ENCODE measurements at regions not wholly inside any gene's neighbourhood (a gene's known extent, or its start where the extent isn't known, plus 50 kb on each side); places are given as distances from the start of the nearest gene placed in this dataset.

GRCh38 chr3:31265646-31266428 is 266.9 kb upstream of the STT3B start:
- no peak overlapping the region for H2AFZ ChIP-seq
- no peaks in the 10 kb centered on the region for H3K79me2 ChIP-seq
- WGBS (ENCODE audit: low lambda C conversion rate, missing lambda C conversion rate) = 96% methylated on average over 5 of the region's 5 CpGs
- H3K36me3 ChIP-seq (replicated peaks; ENCODE audit: insufficient read depth, low read depth) = no peaks in the 10 kb centered on the region
- H3K27me3 ChIP-seq = no peaks in the 10 kb centered on the region
- H3K4me1 ChIP-seq (ENCODE audit: insufficient read depth) = no peaks in the 10 kb centered on the region
- no peaks in the 10 kb centered on the region for H3K9me3 ChIP-seq (ENCODE audit: low read depth)
- no peaks in the 10 kb centered on the region for H4K20me1 ChIP-seq (ENCODE audit: insufficient read depth, poor library complexity, severe bottlenecking)
- TF ChIP-seq EZH2phosphoT487 (IDR thresholded peaks at IDR 0.05; ENCODE audit: low read depth, severe bottlenecking, unreplicated experiment) = no peak
- TF ChIP-seq EZH2 (IDR thresholded peaks at IDR 0.05; ENCODE audit: borderline replicate concordance) = no peak
- TF ChIP-seq, protein P1, sequence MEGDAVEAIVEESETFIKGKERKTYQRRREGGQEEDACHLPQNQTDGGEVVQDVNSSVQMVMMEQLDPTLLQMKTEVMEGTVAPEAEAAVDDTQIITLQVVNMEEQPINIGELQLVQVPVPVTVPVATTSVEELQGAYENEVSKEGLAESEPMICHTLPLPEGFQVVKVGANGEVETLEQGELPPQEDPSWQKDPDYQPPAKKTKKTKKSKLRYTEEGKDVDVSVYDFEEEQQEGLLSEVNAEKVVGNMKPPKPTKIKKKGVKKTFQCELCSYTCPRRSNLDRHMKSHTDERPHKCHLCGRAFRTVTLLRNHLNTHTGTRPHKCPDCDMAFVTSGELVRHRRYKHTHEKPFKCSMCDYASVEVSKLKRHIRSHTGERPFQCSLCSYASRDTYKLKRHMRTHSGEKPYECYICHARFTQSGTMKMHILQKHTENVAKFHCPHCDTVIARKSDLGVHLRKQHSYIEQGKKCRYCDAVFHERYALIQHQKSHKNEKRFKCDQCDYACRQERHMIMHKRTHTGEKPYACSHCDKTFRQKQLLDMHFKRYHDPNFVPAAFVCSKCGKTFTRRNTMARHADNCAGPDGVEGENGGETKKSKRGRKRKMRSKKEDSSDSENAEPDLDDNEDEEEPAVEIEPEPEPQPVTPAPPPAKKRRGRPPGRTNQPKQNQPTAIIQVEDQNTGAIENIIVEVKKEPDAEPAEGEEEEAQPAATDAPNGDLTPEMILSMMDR (IDR thresholded peaks at IDR 0.05; ENCODE audit: poor library complexity) = no peak
- DNase-seq (ENCODE audit: low spot score) = no peak
- H3K4me3 ChIP-seq = no peak overlapping the region
- no peak overlapping the region for H3K4me2 ChIP-seq
- H3K27ac ChIP-seq = no peak overlapping the region
- no peaks in the 10 kb centered on the region for H3K9me2 ChIP-seq (replicated peaks; ENCODE audit: insufficient read depth)

DNA sequence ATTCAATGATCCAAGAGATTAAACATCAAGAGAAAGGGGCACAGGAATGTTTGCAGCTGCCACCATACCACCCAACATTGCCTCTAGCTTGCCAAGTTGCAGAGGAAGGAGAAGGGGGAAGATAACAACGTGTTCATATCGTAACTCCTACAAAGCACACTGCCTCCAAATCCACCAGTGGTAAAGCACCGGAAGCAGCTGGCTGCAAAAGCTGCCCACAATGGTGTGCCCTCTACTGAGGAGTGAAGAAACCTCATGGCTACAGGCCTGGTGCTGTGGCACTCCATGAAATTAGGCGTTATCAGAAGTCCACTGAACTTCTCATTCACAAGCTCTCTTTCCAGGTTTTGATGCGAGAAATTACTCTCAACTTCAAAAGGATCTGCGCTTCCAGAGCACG is 263.9 kb upstream of the STT3B start:
- Histone ChIP-seq H3K4me1 (ENCODE audit: insufficient read depth) (no peaks in the 10 kb centered on the region), H3K4me3 (no peak overlapping the region), H3K4me2 (no peak overlapping the region), H3K27me3 (no peaks in the 10 kb centered on the region), H3K9me3 (ENCODE audit: low read depth) (no peaks in the 10 kb centered on the region), H4K20me1 (ENCODE audit: insufficient read depth, poor library complexity, severe bottlenecking) (no peaks in the 10 kb centered on the region), H3K27ac (no peak overlapping the region), H3K36me3 (replicated peaks; ENCODE audit: insufficient read depth, low read depth) (no peaks in the 10 kb centered on the region), H3K79me2 (no peaks in the 10 kb centered on the region), H2AFZ (no peak overlapping the region), H3K9me2 (replicated peaks; ENCODE audit: insufficient read depth) (no peaks in the 10 kb centered on the region)
- 95% methylated on average over 7 of the region's 7 CpGs for whole genome bisulfite sequencing (ENCODE audit: low lambda C conversion rate, missing lambda C conversion rate)
- TF ChIP-seq, protein P1 (IDR thresholded peaks at IDR 0.05; ENCODE audit: poor library complexity) = no peak
- TF ChIP-seq EZH2 (IDR thresholded peaks at IDR 0.05; ENCODE audit: borderline replicate concordance) (no peak), EZH2phosphoT487 (IDR thresholded peaks at IDR 0.05; ENCODE audit: low read depth, severe bottlenecking, unreplicated experiment) (no peak)
- no peak for DNase-seq (ENCODE audit: low spot score)

GRCh38 chr3:31270010-31270409 is 262.7 kb upstream of the STT3B start:
- Histone ChIP-seq H3K9me3 (ENCODE audit: low read depth) (no peaks in the 10 kb centered on the region), H3K9me2 (replicated peaks; ENCODE audit: insufficient read depth) (no peaks in the 10 kb centered on the region), H2AFZ (no peak overlapping the region), H3K4me1 (ENCODE audit: insufficient read depth) (no peaks in the 10 kb centered on the region), H3K79me2 (no peaks in the 10 kb centered on the region), H3K27ac (no peak overlapping the region), H4K20me1 (ENCODE audit: insufficient read depth, poor library complexity, severe bottlenecking) (no peaks in the 10 kb centered on the region), H3K27me3 (no peaks in the 10 kb centered on the region), H3K36me3 (replicated peaks; ENCODE audit: insufficient read depth, low read depth) (no peaks in the 10 kb centered on the region), H3K4me3 (no peak overlapping the region), H3K4me2 (no peak overlapping the region)
- DNase-seq (ENCODE audit: low spot score) = no peak
- TF ChIP-seq, protein P1 (IDR thresholded peaks at IDR 0.05; ENCODE audit: poor library complexity) = no peak
- no peak for TF ChIP-seq EZH2 (IDR thresholded peaks at IDR 0.05; ENCODE audit: borderline replicate concordance)
- TF ChIP-seq EZH2phosphoT487 (IDR thresholded peaks at IDR 0.05; ENCODE audit: low read depth, severe bottlenecking, unreplicated experiment) = no peak
